Prostate gland (tissue), 2 donors: ENCODE measurements at regions not wholly inside any gene's neighbourhood (a gene's known extent, or its start where the extent isn't known, plus 50 kb on each side); places are given as distances from the start of the nearest gene placed in this dataset.

Experiments used
- POLR2A ChIP-seq: fragments of 450-650 bp; IDR thresholded peaks from one replicate; pipeline ENCODE4 v1.6.1; 2016; ENCODE audit warnings: antibody characterized with exemption, mild to moderate bottlenecking
- TF ChIP-seq, protein P1 (sequence below), 4 experiments: fragments of 200-600 bp in 2 of 4; fragments of 450-650 bp in 2 of 4; sonication (generic) in 2 of 4; IDR thresholded peaks; 1 replicate in 3 of 4; 2 replicates in 1 of 4; pipeline ENCODE4 v1.5.1; 2016 to 2019; ENCODE audit warnings: antibody characterized with exemption in 4 of 4, mild to moderate bottlenecking in 2 of 4, moderate library complexity in 2 of 4

DNA sequence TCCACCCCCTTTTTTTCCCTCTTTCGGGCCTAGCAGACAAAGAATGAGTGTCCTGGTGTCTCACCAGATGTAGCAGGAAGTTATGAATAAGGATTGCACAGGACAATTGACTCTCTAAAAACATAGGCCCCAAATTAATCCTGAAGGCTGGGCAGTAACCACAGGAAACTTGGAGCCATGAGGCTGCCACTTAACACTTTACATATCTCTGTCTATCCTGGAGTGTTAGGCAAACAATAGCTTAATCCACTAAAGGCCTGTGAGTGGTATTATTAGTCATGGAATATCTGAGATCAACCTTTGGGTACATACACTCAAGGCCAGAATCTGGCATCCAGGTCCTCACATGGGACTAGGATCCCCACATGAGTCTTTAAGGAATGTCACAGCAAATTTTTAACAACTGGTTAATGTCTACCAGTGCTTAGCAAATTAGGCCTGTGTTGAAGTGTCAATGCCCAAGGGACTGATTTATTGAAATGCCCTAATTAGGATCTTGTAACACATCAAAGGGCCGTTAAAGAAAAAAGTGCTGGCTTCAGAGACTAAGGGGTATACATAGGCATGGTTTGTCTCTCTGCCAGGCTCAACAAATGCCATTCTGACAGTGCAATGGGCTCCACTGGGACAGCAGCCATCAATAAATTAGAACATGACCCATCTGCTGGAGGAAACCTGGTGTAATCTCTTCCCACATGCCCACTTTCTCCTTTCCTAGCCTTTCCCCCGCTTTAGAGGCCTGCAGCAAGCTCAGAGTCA is 196.7 kb upstream of the TBX20 start:
- TF ChIP-seq, protein P1, sequence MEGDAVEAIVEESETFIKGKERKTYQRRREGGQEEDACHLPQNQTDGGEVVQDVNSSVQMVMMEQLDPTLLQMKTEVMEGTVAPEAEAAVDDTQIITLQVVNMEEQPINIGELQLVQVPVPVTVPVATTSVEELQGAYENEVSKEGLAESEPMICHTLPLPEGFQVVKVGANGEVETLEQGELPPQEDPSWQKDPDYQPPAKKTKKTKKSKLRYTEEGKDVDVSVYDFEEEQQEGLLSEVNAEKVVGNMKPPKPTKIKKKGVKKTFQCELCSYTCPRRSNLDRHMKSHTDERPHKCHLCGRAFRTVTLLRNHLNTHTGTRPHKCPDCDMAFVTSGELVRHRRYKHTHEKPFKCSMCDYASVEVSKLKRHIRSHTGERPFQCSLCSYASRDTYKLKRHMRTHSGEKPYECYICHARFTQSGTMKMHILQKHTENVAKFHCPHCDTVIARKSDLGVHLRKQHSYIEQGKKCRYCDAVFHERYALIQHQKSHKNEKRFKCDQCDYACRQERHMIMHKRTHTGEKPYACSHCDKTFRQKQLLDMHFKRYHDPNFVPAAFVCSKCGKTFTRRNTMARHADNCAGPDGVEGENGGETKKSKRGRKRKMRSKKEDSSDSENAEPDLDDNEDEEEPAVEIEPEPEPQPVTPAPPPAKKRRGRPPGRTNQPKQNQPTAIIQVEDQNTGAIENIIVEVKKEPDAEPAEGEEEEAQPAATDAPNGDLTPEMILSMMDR (IDR thresholded peaks at IDR 0.05): no peak
- no peak for TF ChIP-seq POLR2A
